Psoas muscle (tissue), 7 donors: ENCODE measurements at regions not wholly inside any gene's neighbourhood (a gene's known extent, or its start where the extent isn't known, plus 50 kb on each side); places are given as distances from the start of the nearest gene placed in this dataset.

Experiments
- ATAC-seq, 4 donors: fragments of 200-7000 bp; cut with Tn5 transposase; one replicate each; pipeline ENCODE4 v1.9.1; 2020; ENCODE audit warnings: moderate library complexity in 3 of 4, mild to moderate bottlenecking in 2 of 4
- DNase-seq, 2 donors: peaks; one replicate each; pipeline ENCODE4 v3.0.0-alpha.2; 2020
- H3K27ac ChIP-seq: fragments of 200-600 bp; one replicate; pipeline ENCODE4 v1.8.0; 2022
- H3K27me3 ChIP-seq, 3 donors: fragments of 200-600 bp in 1 of 3; one replicate each; pipeline versions ENCODE4 v1.6.1 to v1.8.0; 2013 to 2022; ENCODE audit warnings: low read length in 2 of 3, mild to moderate bottlenecking in 2 of 3, moderate library complexity in 1 of 3; ENCODE audit not compliant: insufficient read depth in 3 of 3
- H3K36me3 ChIP-seq, 2 donors: fragments of 200-600 bp in 1 of 2; one replicate each; pipeline versions ENCODE4 v1.6.1 to v1.8.0; 2013 to 2022; ENCODE audit warnings: low read depth in 1 of 2, mild to moderate bottlenecking in 1 of 2, moderate library complexity in 1 of 2; ENCODE audit not compliant: insufficient read depth in 1 of 2
- H3K4me1 ChIP-seq: fragments of 200-600 bp; one replicate; pipeline ENCODE4 v1.8.0; 2022
- H3K4me3 ChIP-seq: fragments of 200-600 bp; one replicate; pipeline ENCODE4 v1.8.0; 2022; ENCODE audit warnings: mild to moderate bottlenecking
- H3K9me3 ChIP-seq: fragments of 200-600 bp; one replicate; pipeline ENCODE4 v1.8.0; 2022
- WGBS, 3 donors: extraction: QIAGEN DNeasy Blood & Tissue Kit; methylation state at CpG; one replicate each; pipeline versions ENCODE4 v1.1.6 to v1.1.7; 2013; 5-methylcytosine and 5-hydroxymethylcytosine counted together
- intact Hi-C, 2 donors: fragments of 100-400 bp; cut with DNase I; formaldehyde crosslinking; loops; one replicate each; pipeline versions ENCODE4 v1.11.0 to v1.14.2; 2022
- TF ChIP-seq, protein P1 (sequence below): fragments of 200-600 bp; IDR thresholded peaks from one replicate; pipeline ENCODE4 v1.8.0; 2022; ENCODE audit warnings: antibody characterized with exemption
- donor health status: healthy with polysubstance abuse.
- donor health status: DM: no; HTN: no; CAD: no; lungs with moderate emphysema.
- donor health status: Bipolar disorder and iron deficiency.
- donor health status: healthy.
- donor health status: DM: yes; HTN: yes; CAD: no.
- donor health status: DM: no; HTN: no; CAD: no.
- donor health status: DM: yes; HTN: yes; CAD: no.

DNA sequence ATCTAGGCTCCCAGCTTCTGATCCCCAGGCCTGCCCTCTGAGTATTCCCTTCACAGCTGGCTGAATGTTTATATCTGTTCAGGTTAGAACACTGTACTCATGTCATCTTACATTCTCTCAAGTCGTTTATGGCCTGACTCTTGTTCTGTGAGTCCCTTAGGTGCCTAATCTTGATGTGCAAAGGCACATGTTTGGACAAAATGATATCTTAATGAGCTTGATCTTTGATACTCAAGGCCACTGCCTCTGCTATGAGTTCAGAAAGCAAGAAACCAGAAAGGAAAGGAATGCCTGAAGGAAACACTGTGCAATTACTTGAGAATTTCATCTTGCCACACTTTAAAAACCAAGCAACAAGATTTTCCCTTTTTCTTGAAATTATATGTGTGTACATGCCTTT, 391.8 kb upstream of the ZNF608 start:
- Histone ChIP-seq H3K4me1 (no peaks in the 10 kb centered on the region), H3K9me3 (no peaks in the 10 kb centered on the region), H3K4me3 (no peak overlapping the region), H3K27ac (no peak overlapping the region), H3K36me3 (no peaks in the 10 kb centered on the region), H3K27me3 (no peaks in the 10 kb centered on the region)
- DNase-seq (no peak), ATAC-seq (no peak)
- WGBS, 3 donors: 55 to 78% (median 64%) methylated on average over 1 of the region's 1 CpG
- TF ChIP-seq, protein P1, sequence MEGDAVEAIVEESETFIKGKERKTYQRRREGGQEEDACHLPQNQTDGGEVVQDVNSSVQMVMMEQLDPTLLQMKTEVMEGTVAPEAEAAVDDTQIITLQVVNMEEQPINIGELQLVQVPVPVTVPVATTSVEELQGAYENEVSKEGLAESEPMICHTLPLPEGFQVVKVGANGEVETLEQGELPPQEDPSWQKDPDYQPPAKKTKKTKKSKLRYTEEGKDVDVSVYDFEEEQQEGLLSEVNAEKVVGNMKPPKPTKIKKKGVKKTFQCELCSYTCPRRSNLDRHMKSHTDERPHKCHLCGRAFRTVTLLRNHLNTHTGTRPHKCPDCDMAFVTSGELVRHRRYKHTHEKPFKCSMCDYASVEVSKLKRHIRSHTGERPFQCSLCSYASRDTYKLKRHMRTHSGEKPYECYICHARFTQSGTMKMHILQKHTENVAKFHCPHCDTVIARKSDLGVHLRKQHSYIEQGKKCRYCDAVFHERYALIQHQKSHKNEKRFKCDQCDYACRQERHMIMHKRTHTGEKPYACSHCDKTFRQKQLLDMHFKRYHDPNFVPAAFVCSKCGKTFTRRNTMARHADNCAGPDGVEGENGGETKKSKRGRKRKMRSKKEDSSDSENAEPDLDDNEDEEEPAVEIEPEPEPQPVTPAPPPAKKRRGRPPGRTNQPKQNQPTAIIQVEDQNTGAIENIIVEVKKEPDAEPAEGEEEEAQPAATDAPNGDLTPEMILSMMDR: no peak
- intact Hi-C loops: no loop called here

DNA sequence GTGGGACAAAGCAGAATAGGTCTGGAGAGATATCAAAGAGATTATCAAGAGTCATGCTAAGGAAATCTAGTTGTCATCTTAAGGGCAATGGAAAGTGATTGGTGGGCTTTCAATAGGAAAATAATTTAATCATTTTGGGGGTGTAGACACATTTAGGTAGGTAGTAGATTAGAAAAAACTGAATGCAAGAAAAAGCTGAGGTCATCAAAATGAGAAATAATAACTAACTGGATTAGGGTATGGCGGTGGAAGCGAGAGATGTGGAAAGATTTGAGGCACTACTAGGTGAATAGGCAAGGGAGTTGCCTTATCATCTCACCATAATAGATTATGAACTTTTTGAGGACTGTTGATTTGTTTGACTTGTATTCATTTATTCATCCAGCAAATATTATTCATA, 393.2 kb upstream of the ZNF608 start:
- no peaks in the 10 kb centered on the region for H3K36me3 ChIP-seq
- TF ChIP-seq, protein P1: no peak
- 98% methylated on average over 2 of the region's 2 CpGs for WGBS, 3 donors
- no peak overlapping the region for H3K27ac ChIP-seq
- no peak for DNase-seq
- no peaks in the 10 kb centered on the region for H3K27me3 ChIP-seq
- intact Hi-C loops: no loop called here
- ATAC-seq: no peak
- H3K4me1 ChIP-seq: no peaks in the 10 kb centered on the region
- H3K9me3 ChIP-seq: no peaks in the 10 kb centered on the region
- H3K4me3 ChIP-seq: no peak overlapping the region

DNA sequence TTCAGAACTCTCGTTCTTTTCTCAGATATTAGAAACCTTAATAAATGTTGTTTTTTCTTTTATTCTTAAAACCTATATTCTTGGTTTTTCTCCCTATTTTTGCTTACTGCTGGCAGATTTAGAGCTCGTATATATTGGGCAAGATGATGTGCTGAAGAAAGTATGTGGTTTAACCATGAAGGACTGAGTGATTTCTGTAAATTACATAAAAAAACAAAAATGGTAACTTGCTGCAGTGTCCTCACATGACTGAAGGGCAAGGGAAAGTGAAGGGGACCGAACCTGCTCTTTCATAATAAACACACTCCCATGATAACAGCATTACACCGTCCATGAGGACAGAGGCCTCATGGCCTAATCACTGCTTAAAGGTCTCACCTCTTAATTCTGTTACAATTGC, 393.8 kb upstream of the ZNF608 start:
- TF ChIP-seq, protein P1: no peak
- Histone ChIP-seq H3K36me3 (no peaks in the 10 kb centered on the region), H3K27me3 (no peaks in the 10 kb centered on the region), H3K4me3 (no peak overlapping the region), H3K27ac (no peak overlapping the region), H3K9me3 (no peaks in the 10 kb centered on the region), H3K4me1 (no peaks in the 10 kb centered on the region)
- intact Hi-C loops: no loop called here
- WGBS, 3 donors: 76 to 88% (median 77%) methylated on average over 4 of the region's 4 CpGs
- no peak for DNase-seq
- ATAC-seq: no peak

DNA sequence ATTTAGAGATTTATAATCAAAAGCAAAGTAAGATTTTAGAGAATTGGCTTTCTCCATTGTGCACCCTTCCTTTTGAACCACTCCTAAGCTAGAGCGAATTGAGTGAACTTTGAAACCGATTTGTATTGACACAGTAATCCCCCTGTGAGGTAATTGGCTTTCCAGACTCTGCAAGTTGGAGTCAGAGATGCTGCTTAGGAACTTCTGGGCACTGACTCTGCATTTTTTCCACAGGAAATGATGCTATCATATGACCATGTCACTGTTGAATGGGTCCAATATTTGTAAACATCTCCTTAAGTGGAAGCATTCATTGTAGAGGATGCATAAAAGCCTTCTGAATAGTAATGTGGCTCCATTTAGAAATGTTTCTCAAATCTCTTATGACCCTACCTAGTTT, 394.4 kb upstream of the ZNF608 start:
- Histone ChIP-seq H3K4me1 (no peaks in the 10 kb centered on the region), H3K27ac (no peak overlapping the region), H3K4me3 (no peak overlapping the region), H3K36me3 (no peaks in the 10 kb centered on the region), H3K9me3 (no peaks in the 10 kb centered on the region), H3K27me3 (no peaks in the 10 kb centered on the region)
- TF ChIP-seq, protein P1: no peak
- peak in 1 of 4 donors; percentile 17 for ATAC-seq
- intact Hi-C loops: no loop called here
- DNase-seq: no peak
- WGBS, 3 donors: 20 to 30% (median 26%) methylated on average over 2 of the region's 2 CpGs

DNA sequence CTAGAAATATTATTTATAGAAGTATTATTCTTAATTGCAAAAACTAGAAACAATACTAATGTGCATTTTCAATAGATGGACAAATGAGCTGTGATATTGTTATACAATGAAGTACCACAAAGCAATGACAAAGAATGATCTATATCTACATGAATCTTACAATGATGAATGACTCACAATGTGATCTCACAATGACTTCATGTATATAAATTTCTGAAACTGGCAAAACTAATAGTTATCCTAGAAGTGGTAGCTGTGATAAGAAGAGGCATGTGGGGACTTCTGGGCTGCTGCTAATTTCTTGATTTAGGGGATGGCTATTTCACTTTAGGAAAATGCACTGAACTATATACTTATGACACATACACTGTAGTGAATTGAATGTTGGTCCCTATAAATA, 396.0 kb upstream of the ZNF608 start:
- TF ChIP-seq, protein P1: no peak
- intact Hi-C loops: no loop called here
- H3K27me3 ChIP-seq: no peaks in the 10 kb centered on the region
- no peak overlapping the region for H3K4me3 ChIP-seq
- no peak for DNase-seq
- no peak overlapping the region for H3K27ac ChIP-seq
- H3K36me3 ChIP-seq: no peaks in the 10 kb centered on the region
- no peaks in the 10 kb centered on the region for H3K9me3 ChIP-seq
- no peaks in the 10 kb centered on the region for H3K4me1 ChIP-seq
- no peak for ATAC-seq
